AG09309 (cell line): ENCODE measurements at regions not wholly inside any gene's neighbourhood (a gene's known extent, or its start where the extent isn't known, plus 50 kb on each side); places are given as distances from the start of the nearest gene placed in this dataset.

Experiments
- DNase-seq: peaks from one replicate; pipeline ENCODE4 v3.0.0-alpha.2; 2010; ENCODE audit warnings: low read depth
- H3K4me3 ChIP-seq: 2 replicates; pipeline ENCODE4 v1.5.1; 2011; ENCODE audit warnings: mild to moderate bottlenecking, low read depth, low read length, moderate library complexity; ENCODE audit not compliant: control insufficient read depth
- CTCF ChIP-seq: IDR thresholded peaks from 2 replicates; pipeline ENCODE4 v1.5.1; 2011; ENCODE audit warnings: mild to moderate bottlenecking, low read depth, low read length, inconsistent platforms; ENCODE audit not compliant: insufficient read depth, control insufficient read depth; ENCODE audit errors: missing control alignments

- TF ChIP-seq CTCF = no peak
- DNase-seq = no peak
- no peak overlapping the region for H3K4me3 ChIP-seq
Measured at GRCh38 chr17:34847938-34848337, 113.3 kb downstream of the CCT6B start.

GRCh38 chr17:34845296-34845695 lies 116.0 kb downstream of the CCT6B start:
- no peak for DNase-seq
- TF ChIP-seq CTCF = no peak
- H3K4me3 ChIP-seq = no peak overlapping the region

GRCh38 chr17:34843682-34844081 lies 117.6 kb downstream of the CCT6B start:
- no peak overlapping the region for H3K4me3 ChIP-seq
- no peak for DNase-seq
- no peak for TF ChIP-seq CTCF

- DNase-seq = no peak
- TF ChIP-seq CTCF = no peak
- no peak overlapping the region for H3K4me3 ChIP-seq
Measured at GRCh38 chr17:34842235-34842634, 119.0 kb downstream of the CCT6B start.

GRCh38 chr17:34841467-34841866 lies 119.8 kb downstream of the CCT6B start:
- H3K4me3 ChIP-seq = no peak overlapping the region
- DNase-seq = no peak
- TF ChIP-seq CTCF = no peak

GRCh38 chr17:34840750-34841149 lies 120.5 kb downstream of the CCT6B start:
- no peak for DNase-seq
- H3K4me3 ChIP-seq = no peak overlapping the region
- no peak for TF ChIP-seq CTCF

GRCh38 chr17:34837876-34838478 lies 123.3 kb downstream of the CCT6B start:
- no peak for TF ChIP-seq CTCF
- DNase-seq = no peak

More at GRCh38 chr17:34837876-34838478, 123.3 kb downstream of the CCT6B start:
- no peak overlapping the region for H3K4me3 ChIP-seq
